A673 (cell line): ENCODE measurements at regions not wholly inside any gene's neighbourhood (a gene's known extent, or its start where the extent isn't known, plus 50 kb on each side); places are given as distances from the start of the nearest gene placed in this dataset.

ENCODE experiments used
- BruUV-seq: library from RNA; stranded (reverse); fragments of 400-500 nt; replicated peaks from 2 replicates; lab custom pipeline; 2021; lab: Mats Ljungman, UMichigan
- CTCF ChIA-PET: fragments of 300-600 bp; sonication (Branson Sonifier 250); formaldehyde crosslinking; loops from one replicate; lab custom pipeline; 2022; ENCODE audit warnings: antibody characterized with exemption; lab: Charles Lee
- POLR2A ChIA-PET: fragments of 300-600 bp; sonication (Branson Sonifier 250); formaldehyde crosslinking; loops from one replicate; lab custom pipeline; 2022; ENCODE audit warnings: antibody characterized with exemption; ENCODE audit not compliant: low non-redundant PET; lab: Charles Lee
- DNase-seq: peaks from one replicate; pipeline ENCODE4 v3.0.0-alpha.2; 2015; ENCODE audit warnings: low spot score
- H3K27ac ChIP-seq: fragments of 200-600 bp; sonication (generic); 2 replicates; pipeline ENCODE4 v1.5.1; 2016; ENCODE audit warnings: mixed run types, low read depth, mild to moderate bottlenecking, mixed read lengths, antibody characterized with exemption, low read length; ENCODE audit not compliant: poor library complexity, severe bottlenecking
- H3K27me3 ChIP-seq: fragments of 200-600 bp; sonication (generic); replicated peaks from 2 replicates; pipeline ENCODE4 v1.6.1; 2017; ENCODE audit warnings: mixed run types, low read depth, mild to moderate bottlenecking, mixed read lengths, antibody characterized with exemption, low read length; ENCODE audit not compliant: insufficient read depth, poor library complexity
- H3K36me3 ChIP-seq: fragments of 200-600 bp; sonication (generic); 2 replicates; pipeline ENCODE4 v1.6.1; 2016; ENCODE audit warnings: mixed run types, mild to moderate bottlenecking, mixed read lengths, antibody characterized with exemption, low read length; ENCODE audit not compliant: insufficient read depth, poor library complexity, severe bottlenecking
- H3K4me1 ChIP-seq: fragments of 200-600 bp; sonication (generic); 2 replicates; pipeline ENCODE4 v1.6.1; 2017; ENCODE audit warnings: mixed run types, mild to moderate bottlenecking, mixed read lengths, antibody characterized with exemption, low read length; ENCODE audit not compliant: insufficient read depth, poor library complexity, severe bottlenecking
- H3K4me3 ChIP-seq: fragments of 200-600 bp; sonication (generic); 2 replicates; pipeline ENCODE4 v1.5.1; 2016; ENCODE audit warnings: low read depth, mixed run types, mild to moderate bottlenecking, mixed read lengths, low read length; ENCODE audit not compliant: poor library complexity, severe bottlenecking
- H3K9me3 ChIP-seq: fragments of 200-600 bp; sonication (generic); 2 replicates; pipeline ENCODE4 v1.6.1; 2016; ENCODE audit warnings: mixed run types, low read depth, mild to moderate bottlenecking, mixed read lengths, antibody characterized with exemption, low read length; ENCODE audit not compliant: poor library complexity, severe bottlenecking
- CTCF ChIP-seq: fragments of 300-800, 200-600 bp; sonication (generic); conservative IDR thresholded peaks from 2 replicates; pipeline ENCODE4 v1.5.1; 2017; ENCODE audit warnings: low read depth, mild to moderate bottlenecking, antibody characterized with exemption, low read length, moderate library complexity, mixed read lengths
- EZH2 ChIP-seq: fragments of 200-600 bp; sonication (generic); IDR thresholded peaks from 2 replicates; pipeline ENCODE4 v1.6.1; 2017; ENCODE audit warnings: borderline replicate concordance, low read depth, mild to moderate bottlenecking, mixed read lengths, antibody characterized with exemption, low read length; ENCODE audit not compliant: poor library complexity, severe bottlenecking
- intact Hi-C: fragments of 100-400 bp; cut with micrococcal nuclease; formaldehyde crosslinking; loops from one replicate; pipeline ENCODE4 v1.10.0; 2022; ENCODE audit not compliant: unreplicated experiment

- Histone ChIP-seq H3K4me3 (no peak overlapping the region), H3K4me1 (peaks cover 56% of the 10 kb centered on the region), H3K36me3 (no peaks in the 10 kb centered on the region), H3K27ac (peak overlapping the region; percentile 88), H3K27me3 (no peaks in the 10 kb centered on the region), H3K9me3 (no peaks in the 10 kb centered on the region)
- TF ChIP-seq EZH2 (no peak), CTCF (no peak)
- intact Hi-C loops = no loop called here
- ChIA-PET CTCF (no interaction called here), POLR2A (interaction anchor here (0.8 kb wide), 1 partner anchor 25 kb away, joined by 3 read pairs; no protein-coding TSS in a partner anchor)
- peak; percentile 89 for DNase-seq
- TSS peak; percentile 20 for BruUV-seq
Observed at GRCh38 chr18:10057401-10057893, 143.6 kb downstream of the VAPA start.

- Histone ChIP-seq H3K36me3 (no peaks in the 10 kb centered on the region), H3K27ac (peak overlapping the region; percentile 88), H3K27me3 (no peaks in the 10 kb centered on the region), H3K4me3 (no peak overlapping the region), H3K4me1 (peaks cover 58% of the 10 kb centered on the region), H3K9me3 (no peaks in the 10 kb centered on the region)
- POLR2A ChIA-PET = interaction anchor here (0.5 to 0.8 kb wide), 2 partner anchors 19 to 25 kb away, joined by 3 read pairs; no protein-coding TSS in a partner anchor
- intact Hi-C loops = no loop called here
- TF ChIP-seq EZH2 = no peak
- no peak for TF ChIP-seq CTCF
- CTCF ChIA-PET = no interaction called here
- DNase-seq = no peak
- TSS peak; percentile 5 for BruUV-seq
Observed at GRCh38 chr18:10057894-10058791, 144.3 kb downstream of the VAPA start.

- peak overlapping the region; percentile 88 for H3K27ac ChIP-seq
- TF ChIP-seq EZH2 = no peak
- no peak for TF ChIP-seq CTCF
- DNase-seq = peak; percentile 65
- H3K4me1 ChIP-seq = peaks cover 58% of the 10 kb centered on the region
- H3K4me3 ChIP-seq = no peak overlapping the region
- ChIA-PET CTCF (no interaction called here), POLR2A (interaction anchor here (0.5 kb wide), 1 partner anchor 403 kb away, joined by 15 read pairs; no protein-coding TSS in a partner anchor)
- H3K36me3 ChIP-seq = no peaks in the 10 kb centered on the region
- H3K9me3 ChIP-seq = peaks cover 2% of the 10 kb centered on the region
- H3K27me3 ChIP-seq = no peaks in the 10 kb centered on the region
- TSS peak; percentile 60 for BruUV-seq
- intact Hi-C loops = no loop called here
Observed at GRCh38 chr18:10059610-10060468, 146.0 kb downstream of the VAPA start.
